ENCODE measurements at regions not wholly inside any gene's neighbourhood (a gene's known extent, or its start where the extent isn't known, plus 50 kb on each side); places are given as distances from the start of the nearest gene placed in this dataset.

- TF ChIP-seq EZH2 (IDR thresholded peaks at IDR 0.05; ENCODE audit: insufficient read depth, low read length) = no peak
- TF ChIP-seq CTCF (IDR thresholded peaks at IDR 0.05; ENCODE audit: insufficient read depth, low read depth, low read length) = no peak
- Histone ChIP-seq H3K9ac (ENCODE audit: low read length) (no peak overlapping the region), H4K20me1 (ENCODE audit: insufficient read depth, low read length) (no peaks in the 10 kb centered on the region), H3K27me3 (ENCODE audit: insufficient read depth, low read length) (peaks cover 2% of the 10 kb centered on the region), H3K9me3 (ENCODE audit: insufficient read depth, low read depth, low read length) (no peaks in the 10 kb centered on the region), H3K4me2 (ENCODE audit: low read length) (no peak overlapping the region), H3K79me2 (ENCODE audit: insufficient read depth, low read length) (no peaks in the 10 kb centered on the region), H3K36me3 (ENCODE audit: insufficient read depth, low read length) (no peaks in the 10 kb centered on the region), H2AFZ (ENCODE audit: low read depth, low read length) (no peak overlapping the region), H3K27ac (ENCODE audit: low read depth, low read length) (no peak overlapping the region), H3K4me1 (ENCODE audit: insufficient read depth, low read length) (no peaks in the 10 kb centered on the region), H3K4me3 (ENCODE audit: insufficient read depth, low read depth, low read length) (no peak overlapping the region)
- Mint-ChIP-seq H3K36me3 (ENCODE audit: low read depth, unreplicated experiment) (no peaks in the 10 kb centered on the region), H3K27ac (ENCODE audit: unreplicated experiment) (no peak overlapping the region), H3K27me3 (ENCODE audit: low read depth, unreplicated experiment) (peaks cover 12% of the 10 kb centered on the region), H3K4me3 (ENCODE audit: unreplicated experiment) (no peak overlapping the region), H3K9me3 (ENCODE audit: unreplicated experiment) (no peaks in the 10 kb centered on the region), H3K4me1 (ENCODE audit: low read depth, unreplicated experiment) (peaks cover 4% of the 10 kb centered on the region)
- FAIRE-seq (no peak), DNase-seq (ENCODE audit: low read depth) (no peak)
Observed at GRCh38 chr7:26071622-26072456, 80.2 kb upstream of the NFE2L3 start.

GRCh38 chr7:26073041-26073440 is 79.0 kb upstream of the NFE2L3 start:
- Histone ChIP-seq H3K4me3 (ENCODE audit: insufficient read depth, low read depth, low read length) (no peak overlapping the region), H3K36me3 (ENCODE audit: insufficient read depth, low read length) (no peaks in the 10 kb centered on the region), H2AFZ (ENCODE audit: low read depth, low read length) (no peak overlapping the region), H3K27ac (ENCODE audit: low read depth, low read length) (no peak overlapping the region), H3K4me1 (ENCODE audit: insufficient read depth, low read length) (no peaks in the 10 kb centered on the region), H4K20me1 (ENCODE audit: insufficient read depth, low read length) (no peaks in the 10 kb centered on the region), H3K79me2 (ENCODE audit: insufficient read depth, low read length) (no peaks in the 10 kb centered on the region), H3K9ac (ENCODE audit: low read length) (no peak overlapping the region), H3K4me2 (ENCODE audit: low read length) (no peak overlapping the region), H3K27me3 (ENCODE audit: insufficient read depth, low read length) (peaks cover 2% of the 10 kb centered on the region), H3K9me3 (ENCODE audit: insufficient read depth, low read depth, low read length) (no peaks in the 10 kb centered on the region)
- DNase-seq (ENCODE audit: low read depth) = no peak
- no peaks in the 10 kb centered on the region for H3K9me3 Mint-ChIP-seq (ENCODE audit: unreplicated experiment)
- no peak for FAIRE-seq
- no peaks in the 10 kb centered on the region for H3K36me3 Mint-ChIP-seq (ENCODE audit: low read depth, unreplicated experiment)
- no peak for TF ChIP-seq EZH2 (IDR thresholded peaks at IDR 0.05; ENCODE audit: insufficient read depth, low read length)
- TF ChIP-seq CTCF (IDR thresholded peaks at IDR 0.05; ENCODE audit: insufficient read depth, low read depth, low read length) = no peak
- no peak overlapping the region for H3K4me3 Mint-ChIP-seq (ENCODE audit: unreplicated experiment)
- H3K27me3 Mint-ChIP-seq (ENCODE audit: low read depth, unreplicated experiment) = peaks cover 12% of the 10 kb centered on the region
- peaks cover 4% of the 10 kb centered on the region for H3K4me1 Mint-ChIP-seq (ENCODE audit: low read depth, unreplicated experiment)
- no peak overlapping the region for H3K27ac Mint-ChIP-seq (ENCODE audit: unreplicated experiment)

GRCh38 chr7:26074919-26075318 is 77.1 kb upstream of the NFE2L3 start:
- H4K20me1 ChIP-seq (ENCODE audit: insufficient read depth, low read length) = no peaks in the 10 kb centered on the region

More at GRCh38 chr7:26074919-26075318, 77.1 kb upstream of the NFE2L3 start:
- Mint-ChIP-seq H3K9me3 (ENCODE audit: unreplicated experiment) (no peaks in the 10 kb centered on the region), H3K27ac (ENCODE audit: unreplicated experiment) (no peak overlapping the region), H3K4me3 (ENCODE audit: unreplicated experiment) (no peak overlapping the region), H3K36me3 (ENCODE audit: low read depth, unreplicated experiment) (no peaks in the 10 kb centered on the region), H3K27me3 (ENCODE audit: low read depth, unreplicated experiment) (peaks cover 21% of the 10 kb centered on the region), H3K4me1 (ENCODE audit: low read depth, unreplicated experiment) (peaks cover 4% of the 10 kb centered on the region)
- Histone ChIP-seq H2AFZ (ENCODE audit: low read depth, low read length) (no peak overlapping the region), H3K9ac (ENCODE audit: low read length) (no peak overlapping the region), H3K79me2 (ENCODE audit: insufficient read depth, low read length) (no peaks in the 10 kb centered on the region), H3K4me2 (ENCODE audit: low read length) (no peak overlapping the region), H3K4me3 (ENCODE audit: insufficient read depth, low read depth, low read length) (no peak overlapping the region), H3K36me3 (ENCODE audit: insufficient read depth, low read length) (no peaks in the 10 kb centered on the region), H3K27ac (ENCODE audit: low read depth, low read length) (no peak overlapping the region), H3K9me3 (ENCODE audit: insufficient read depth, low read depth, low read length) (no peaks in the 10 kb centered on the region), H3K27me3 (ENCODE audit: insufficient read depth, low read length) (peaks cover 8% of the 10 kb centered on the region), H3K4me1 (ENCODE audit: insufficient read depth, low read length) (no peaks in the 10 kb centered on the region)
- FAIRE-seq (no peak), DNase-seq (ENCODE audit: low read depth) (no peak)
- no peak for TF ChIP-seq EZH2 (IDR thresholded peaks at IDR 0.05; ENCODE audit: insufficient read depth, low read length)
- TF ChIP-seq CTCF (IDR thresholded peaks at IDR 0.05; ENCODE audit: insufficient read depth, low read depth, low read length) = no peak

All from astrocyte (in vitro differentiated cells and primary cell).